ENCODE measurements at regions not wholly inside any gene's neighbourhood (a gene's known extent, or its start where the extent isn't known, plus 50 kb on each side); places are given as distances from the start of the nearest gene placed in this dataset.
"Not testable (repeated sequence)": the region's sequence is repeated elsewhere in the genome, so short reads cannot be mapped to it uniquely, and the experiment has no call there.

DNA sequence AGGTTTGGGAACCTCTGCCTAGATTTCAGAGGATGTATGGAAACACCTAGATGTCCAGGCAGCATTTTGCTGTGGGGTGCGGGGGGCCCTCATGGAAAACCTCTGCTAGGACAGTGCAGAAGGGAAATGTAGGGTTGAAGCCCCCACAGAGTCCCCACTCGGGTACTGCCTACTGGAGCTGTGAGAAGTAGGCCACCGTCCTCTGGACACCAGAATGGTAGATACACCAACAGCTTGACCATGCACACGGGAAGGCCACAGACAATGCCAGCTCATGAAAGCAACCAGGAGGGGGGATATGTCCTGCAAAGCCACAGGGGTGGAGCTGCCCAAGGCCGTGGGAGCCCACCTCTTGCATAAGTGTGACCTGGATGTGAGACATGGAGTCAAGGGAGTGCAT is 1336.5 kb downstream of the SPATA31A7 start:
- H3K4me3 ChIP-seq; H3K9me3 ChIP-seq; H3K27me3 ChIP-seq; H3K36me3 ChIP-seq; intact Hi-C loops (cut with DNase I); H3K4me1 ChIP-seq; H3K27ac ChIP-seq: not testable (repeated sequence)
- peak in 1 of 2 donors; percentile 28 for DNase-seq (ENCODE audit: low spot score in 2 of 2)

DNA sequence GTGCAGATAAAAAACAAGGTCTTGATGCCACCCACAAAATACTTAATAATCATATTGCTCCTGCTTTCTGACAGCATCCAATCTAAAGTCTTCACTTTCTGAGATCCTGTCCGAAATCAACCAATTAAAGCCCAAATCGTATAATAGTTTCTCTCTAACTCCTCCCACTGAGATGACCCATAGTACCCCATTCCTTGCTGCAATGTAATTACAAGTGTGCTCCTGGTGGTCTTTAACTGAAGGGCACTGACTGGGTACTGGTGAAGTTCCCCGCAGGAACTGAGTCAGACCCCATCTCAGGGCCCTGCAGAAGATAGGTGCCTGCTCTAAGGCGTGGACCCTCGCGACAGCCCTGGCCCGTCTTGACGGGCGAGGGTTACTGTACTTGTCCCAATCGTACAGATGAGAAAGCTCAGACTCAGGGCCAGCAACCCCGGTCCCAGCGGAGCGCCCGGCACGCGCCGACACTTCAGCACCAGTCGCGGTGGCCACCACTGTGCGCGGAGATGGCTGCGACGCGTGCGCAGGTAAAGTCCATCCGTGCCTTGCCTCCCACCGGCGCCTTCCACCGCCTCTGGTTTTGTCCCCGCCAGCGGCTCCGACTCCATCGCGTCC is 1342.4 kb downstream of the SPATA31A7 start:
- H3K36me3 ChIP-seq; H3K27ac ChIP-seq; intact Hi-C loops (cut with DNase I); H3K27me3 ChIP-seq; H3K4me3 ChIP-seq; H3K4me1 ChIP-seq; H3K9me3 ChIP-seq; DNase-seq (ENCODE audit: low spot score in 2 of 2): not testable (repeated sequence)

DNA sequence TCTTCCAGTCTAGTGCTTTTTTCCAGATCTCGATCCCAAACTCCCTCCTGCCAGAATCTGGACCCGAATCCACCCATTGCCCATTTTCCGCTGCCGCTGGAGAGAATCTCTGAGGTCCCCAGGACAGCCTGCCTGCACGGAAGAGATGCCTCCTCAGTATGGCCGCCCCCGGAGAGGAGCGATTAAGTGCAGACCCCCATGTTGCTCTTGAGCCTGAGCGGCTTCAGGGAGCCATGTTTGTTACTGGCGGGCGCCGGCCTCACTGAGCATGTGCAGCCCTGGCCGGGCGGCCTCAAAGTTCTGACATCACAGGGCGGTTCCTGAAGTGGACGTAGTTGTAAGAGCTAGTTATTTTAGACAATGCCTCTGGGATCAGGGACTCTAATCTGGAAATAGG is 1342.9 kb downstream of the SPATA31A7 start:
- DNase-seq (ENCODE audit: low spot score in 2 of 2), result peak in 1 of 2 donors; percentile 65
- H3K9me3 ChIP-seq; H3K27ac ChIP-seq; H3K4me1 ChIP-seq; H3K4me3 ChIP-seq; intact Hi-C loops (cut with DNase I); H3K27me3 ChIP-seq; H3K36me3 ChIP-seq: not testable (repeated sequence)

GRCh38 chr9:62550539-62550938 is 1360.7 kb downstream of the SPATA31A7 start:
- H3K4me3 ChIP-seq; intact Hi-C loops (cut with DNase I); H3K27ac ChIP-seq; H3K36me3 ChIP-seq; DNase-seq (ENCODE audit: low spot score in 2 of 2); H3K9me3 ChIP-seq; H3K4me1 ChIP-seq; H3K27me3 ChIP-seq: not testable (repeated sequence)

DNA sequence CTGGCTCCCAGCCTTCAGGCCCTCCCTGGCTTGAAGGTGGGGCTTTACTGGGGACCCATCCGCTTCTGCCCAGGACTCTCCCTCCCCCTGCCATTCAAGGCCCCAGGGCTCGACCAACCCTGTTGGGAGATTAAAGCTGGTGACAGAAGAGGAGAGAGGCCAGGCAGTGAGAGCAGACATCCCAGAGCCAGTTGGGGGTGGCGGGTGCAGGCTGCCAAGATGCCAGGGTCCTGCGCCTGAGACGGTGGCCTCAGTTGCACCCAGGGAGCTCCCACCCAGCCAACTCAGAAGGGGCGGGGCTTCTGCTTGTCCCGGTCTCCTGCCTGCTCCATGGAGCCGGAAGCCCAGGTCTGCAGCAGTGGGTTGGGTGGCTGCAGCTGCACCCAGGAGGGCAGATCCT is 1370.8 kb downstream of the SPATA31A7 start:
- H3K4me3 ChIP-seq; H3K36me3 ChIP-seq; intact Hi-C loops (cut with DNase I); H3K27me3 ChIP-seq; H3K9me3 ChIP-seq; H3K4me1 ChIP-seq; DNase-seq (ENCODE audit: low spot score in 2 of 2); H3K27ac ChIP-seq: not testable (repeated sequence)

DNA sequence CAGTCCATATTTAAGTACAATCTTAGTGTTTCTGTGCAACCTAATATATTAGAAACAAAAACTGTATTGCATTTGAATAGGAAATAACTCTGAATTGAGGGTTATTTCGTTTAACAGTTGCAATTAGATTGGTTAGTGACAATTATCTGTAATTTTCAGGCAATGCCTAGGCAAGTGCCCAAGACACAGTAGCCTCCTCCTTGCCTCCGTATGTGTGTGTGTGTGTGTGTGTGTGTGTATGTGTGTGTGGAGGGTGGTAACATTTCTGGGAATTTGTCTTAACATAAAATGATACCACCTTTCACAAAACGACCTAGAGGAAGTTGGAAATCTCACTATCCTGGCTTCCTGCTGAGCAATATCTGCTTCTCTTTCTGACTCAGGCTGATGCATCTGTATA is 1375.3 kb downstream of the SPATA31A7 start:
- H3K27me3 ChIP-seq; H3K27ac ChIP-seq; H3K9me3 ChIP-seq; DNase-seq (ENCODE audit: low spot score in 2 of 2); H3K4me1 ChIP-seq; intact Hi-C loops (cut with DNase I); H3K36me3 ChIP-seq; H3K4me3 ChIP-seq: not testable (repeated sequence)

GRCh38 chr9:62566430-62566829 is 1376.6 kb downstream of the SPATA31A7 start:
- H3K36me3 ChIP-seq; H3K27ac ChIP-seq; DNase-seq (ENCODE audit: low spot score in 2 of 2); H3K4me1 ChIP-seq; H3K9me3 ChIP-seq; H3K4me3 ChIP-seq; intact Hi-C loops (cut with DNase I); H3K27me3 ChIP-seq: not testable (repeated sequence)

DNA sequence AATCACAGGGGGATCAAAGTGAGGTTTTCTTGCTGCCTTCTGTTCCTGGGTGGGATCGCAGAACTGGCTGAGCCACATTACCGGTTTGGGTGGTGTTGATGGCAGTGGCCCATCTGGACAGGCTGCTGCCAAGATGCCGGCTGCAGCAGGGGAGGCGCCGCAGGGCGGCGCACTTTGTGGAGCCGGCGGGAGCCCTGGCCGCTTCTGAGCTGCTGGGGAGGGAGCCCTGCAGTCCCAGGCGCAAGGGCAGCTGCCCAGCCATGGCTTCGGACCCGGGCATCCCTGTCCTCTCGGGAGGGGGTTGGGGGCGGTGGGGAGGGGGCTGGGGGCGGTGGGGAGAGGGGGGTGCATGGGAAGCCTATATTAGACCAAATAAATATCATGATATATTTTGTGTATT is 1407.3 kb downstream of the SPATA31A7 start:
- intact Hi-C loops (cut with DNase I); H3K9me3 ChIP-seq; H3K27ac ChIP-seq; H3K36me3 ChIP-seq; H3K27me3 ChIP-seq; DNase-seq (ENCODE audit: low spot score in 2 of 2); H3K4me3 ChIP-seq; H3K4me1 ChIP-seq: not testable (repeated sequence)
